ENCODE measurements at regions not wholly inside any gene's neighbourhood (a gene's known extent, or its start where the extent isn't known, plus 50 kb on each side); places are given as distances from the start of the nearest gene placed in this dataset.

- no peaks in the 10 kb centered on the region for H3K4me1 Mint-ChIP-seq (ENCODE audit: low read depth in 2 of 2)
These were observed 244.4 kb upstream of the FBXL7 start for GRCh38 chr5:15255576-15255975.

GRCh38 chr5:15254607-15255006, 245.4 kb upstream of the FBXL7 start:
- ATAC-seq (no peak), DNase-seq (ENCODE audit: low spot score) (no peak)
- H3K27ac Mint-ChIP-seq = no peak overlapping the region
- no peaks in the 10 kb centered on the region for H3K36me3 Mint-ChIP-seq
- no peaks in the 10 kb centered on the region for H3K27me3 Mint-ChIP-seq
- H3K9me3 Mint-ChIP-seq = peaks cover 5% of the 10 kb centered on the region
- no peaks in the 10 kb centered on the region for H3K4me1 Mint-ChIP-seq (ENCODE audit: low read depth in 2 of 2)
- H3K4me3 Mint-ChIP-seq = no peak overlapping the region

More at GRCh38 chr5:15255576-15255975, 244.4 kb upstream of the FBXL7 start:
- Mint-ChIP-seq H3K27ac (no peak overlapping the region), H3K4me3 (no peak overlapping the region), H3K27me3 (no peaks in the 10 kb centered on the region), H3K36me3 (no peaks in the 10 kb centered on the region), H3K9me3 (peaks cover 5% of the 10 kb centered on the region)
- DNase-seq (ENCODE audit: low spot score) (no peak), ATAC-seq (no peak)

- DNase-seq (ENCODE audit: low spot score) = no peak
- H3K27ac Mint-ChIP-seq = no peak overlapping the region
- ATAC-seq = no peak
- no peak overlapping the region for H3K4me3 Mint-ChIP-seq
- no peaks in the 10 kb centered on the region for H3K4me1 Mint-ChIP-seq (ENCODE audit: low read depth in 2 of 2)
- peaks cover 7% of the 10 kb centered on the region for H3K9me3 Mint-ChIP-seq
- no peaks in the 10 kb centered on the region for H3K36me3 Mint-ChIP-seq
- H3K27me3 Mint-ChIP-seq = no peaks in the 10 kb centered on the region
These were observed 247.6 kb upstream of the FBXL7 start for GRCh38 chr5:15252331-15252730.

GRCh38 chr5:15249152-15249551, 250.8 kb upstream of the FBXL7 start:
- DNase-seq (ENCODE audit: low spot score) (no peak), ATAC-seq (no peak)
- no peak overlapping the region for H3K4me3 Mint-ChIP-seq
- peaks cover 7% of the 10 kb centered on the region for H3K36me3 Mint-ChIP-seq
- H3K4me1 Mint-ChIP-seq (ENCODE audit: low read depth in 2 of 2) = no peaks in the 10 kb centered on the region
- no peaks in the 10 kb centered on the region for H3K27me3 Mint-ChIP-seq
- peaks cover 11% of the 10 kb centered on the region for H3K9me3 Mint-ChIP-seq
- H3K27ac Mint-ChIP-seq = no peak overlapping the region

- Mint-ChIP-seq H3K27me3 (no peaks in the 10 kb centered on the region), H3K9me3 (peaks cover 13% of the 10 kb centered on the region), H3K27ac (no peak overlapping the region)
These were observed 251.2 kb upstream of the FBXL7 start for GRCh38 chr5:15248731-15249130.

GRCh38 chr5:15245913-15246312, 254.1 kb upstream of the FBXL7 start:
- no peaks in the 10 kb centered on the region for H3K4me1 Mint-ChIP-seq (ENCODE audit: low read depth in 2 of 2)
- H3K9me3 Mint-ChIP-seq = peaks cover 13% of the 10 kb centered on the region
- H3K36me3 Mint-ChIP-seq = peaks cover 7% of the 10 kb centered on the region
- DNase-seq (ENCODE audit: low spot score) (no peak), ATAC-seq (no peak)
- no peaks in the 10 kb centered on the region for H3K27me3 Mint-ChIP-seq
- no peak overlapping the region for H3K27ac Mint-ChIP-seq
- no peak overlapping the region for H3K4me3 Mint-ChIP-seq

More at GRCh38 chr5:15248731-15249130, 251.2 kb upstream of the FBXL7 start:
- no peak for DNase-seq (ENCODE audit: low spot score)
- Mint-ChIP-seq H3K4me1 (ENCODE audit: low read depth in 2 of 2) (no peaks in the 10 kb centered on the region), H3K4me3 (no peak overlapping the region), H3K36me3 (peaks cover 7% of the 10 kb centered on the region)
- ATAC-seq = no peak

- peaks cover 7% of the 10 kb centered on the region for H3K36me3 Mint-ChIP-seq
- no peak overlapping the region for H3K4me3 Mint-ChIP-seq
These were observed 256.5 kb upstream of the FBXL7 start for GRCh38 chr5:15243301-15244020.

GRCh38 chr5:15241216-15241821, 258.7 kb upstream of the FBXL7 start:
- Mint-ChIP-seq H3K9me3 (peaks cover 19% of the 10 kb centered on the region), H3K36me3 (peaks cover 7% of the 10 kb centered on the region), H3K4me3 (no peak overlapping the region), H3K27ac (no peak overlapping the region), H3K27me3 (no peaks in the 10 kb centered on the region), H3K4me1 (ENCODE audit: low read depth in 2 of 2) (no peaks in the 10 kb centered on the region)
- DNase-seq (ENCODE audit: low spot score) (no peak), ATAC-seq (no peak)

More at GRCh38 chr5:15243301-15244020, 256.5 kb upstream of the FBXL7 start:
- peaks cover 17% of the 10 kb centered on the region for H3K9me3 Mint-ChIP-seq
- no peaks in the 10 kb centered on the region for H3K27me3 Mint-ChIP-seq
- no peak overlapping the region for H3K27ac Mint-ChIP-seq
- no peaks in the 10 kb centered on the region for H3K4me1 Mint-ChIP-seq (ENCODE audit: low read depth in 2 of 2)
- ATAC-seq (no peak), DNase-seq (ENCODE audit: low spot score) (no peak)

- H3K4me1 Mint-ChIP-seq (ENCODE audit: low read depth in 2 of 2) = no peaks in the 10 kb centered on the region
- H3K4me3 Mint-ChIP-seq = no peak overlapping the region
- no peak for ATAC-seq
- H3K27me3 Mint-ChIP-seq = no peaks in the 10 kb centered on the region
- no peaks in the 10 kb centered on the region for H3K36me3 Mint-ChIP-seq
- H3K9me3 Mint-ChIP-seq = peaks cover 15% of the 10 kb centered on the region
- no peak overlapping the region for H3K27ac Mint-ChIP-seq
- DNase-seq (ENCODE audit: low spot score) = no peak
These were observed 262.0 kb upstream of the FBXL7 start for GRCh38 chr5:15238006-15238405.

- no peak overlapping the region for H3K4me3 Mint-ChIP-seq
- H3K36me3 Mint-ChIP-seq = no peaks in the 10 kb centered on the region
- H3K27me3 Mint-ChIP-seq = no peaks in the 10 kb centered on the region
- no peaks in the 10 kb centered on the region for H3K4me1 Mint-ChIP-seq (ENCODE audit: low read depth in 2 of 2)
- ATAC-seq (no peak), DNase-seq (ENCODE audit: low spot score) (no peak)
- no peak overlapping the region for H3K27ac Mint-ChIP-seq
- peaks cover 18% of the 10 kb centered on the region for H3K9me3 Mint-ChIP-seq
These were observed 263.0 kb upstream of the FBXL7 start for GRCh38 chr5:15236911-15237508.

- no peak for DNase-seq (ENCODE audit: low spot score)
- no peak for ATAC-seq
- Mint-ChIP-seq H3K27me3 (no peaks in the 10 kb centered on the region), H3K4me3 (no peak overlapping the region), H3K36me3 (no peaks in the 10 kb centered on the region), H3K9me3 (peaks cover 22% of the 10 kb centered on the region), H3K4me1 (ENCODE audit: low read depth in 2 of 2) (no peaks in the 10 kb centered on the region), H3K27ac (no peak overlapping the region)
These were observed 265.1 kb upstream of the FBXL7 start for GRCh38 chr5:15234911-15235310.

GRCh38 chr5:15234366-15234765, 265.6 kb upstream of the FBXL7 start:
- Mint-ChIP-seq H3K4me1 (ENCODE audit: low read depth in 2 of 2) (no peaks in the 10 kb centered on the region), H3K4me3 (no peak overlapping the region), H3K27me3 (no peaks in the 10 kb centered on the region), H3K36me3 (no peaks in the 10 kb centered on the region), H3K27ac (no peak overlapping the region), H3K9me3 (peaks cover 17% of the 10 kb centered on the region)
- DNase-seq (ENCODE audit: low spot score) = no peak
- no peak for ATAC-seq

- no peaks in the 10 kb centered on the region for H3K36me3 Mint-ChIP-seq
These were observed 266.4 kb upstream of the FBXL7 start for GRCh38 chr5:15233566-15233965.

GRCh38 chr5:15222156-15222555, 277.8 kb upstream of the FBXL7 start:
- Mint-ChIP-seq H3K4me1 (ENCODE audit: low read depth in 2 of 2) (no peaks in the 10 kb centered on the region), H3K4me3 (no peak overlapping the region), H3K27ac (no peak overlapping the region), H3K9me3 (peaks cover 16% of the 10 kb centered on the region), H3K36me3 (no peaks in the 10 kb centered on the region), H3K27me3 (no peaks in the 10 kb centered on the region)
- DNase-seq (ENCODE audit: low spot score) (no peak), ATAC-seq (no peak)

More at GRCh38 chr5:15233566-15233965, 266.4 kb upstream of the FBXL7 start:
- Mint-ChIP-seq H3K27ac (no peak overlapping the region), H3K4me1 (ENCODE audit: low read depth in 2 of 2) (no peaks in the 10 kb centered on the region), H3K27me3 (no peaks in the 10 kb centered on the region), H3K9me3 (peaks cover 14% of the 10 kb centered on the region), H3K4me3 (no peak overlapping the region)
- ATAC-seq (no peak), DNase-seq (ENCODE audit: low spot score) (no peak)

Measured in natural killer cell treated with Interleukin-12 subunit alpha and Interleukin-12 subunit beta and Interleukin-15 and Interleukin-18, amount 100 ng/mL, for 72 hours (primary cell).